ENCODE measurements at regions not wholly inside any gene's neighbourhood (a gene's known extent, or its start where the extent isn't known, plus 50 kb on each side); places are given as distances from the start of the nearest gene placed in this dataset.

DNA sequence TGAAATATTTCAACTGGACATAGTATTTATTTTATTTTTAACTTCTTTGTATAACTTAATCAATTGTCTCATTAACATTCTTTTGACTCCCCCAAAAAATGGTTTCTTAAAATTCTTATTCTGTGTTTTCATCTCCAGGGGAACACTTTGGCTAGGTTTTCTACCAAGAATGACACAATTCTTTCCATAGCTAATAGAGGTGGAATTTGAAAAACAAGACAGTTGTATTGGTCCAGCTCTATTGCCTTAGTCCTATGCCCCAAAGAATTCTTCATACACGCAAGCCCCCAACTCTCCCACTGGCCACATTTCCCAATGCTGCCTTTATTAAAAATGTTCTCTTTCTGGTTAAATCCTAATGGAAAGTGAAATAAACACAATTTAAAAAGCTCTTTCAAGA is 104.7 kb upstream of the PKDCC start:
- no peak for DNase-seq

DNA sequence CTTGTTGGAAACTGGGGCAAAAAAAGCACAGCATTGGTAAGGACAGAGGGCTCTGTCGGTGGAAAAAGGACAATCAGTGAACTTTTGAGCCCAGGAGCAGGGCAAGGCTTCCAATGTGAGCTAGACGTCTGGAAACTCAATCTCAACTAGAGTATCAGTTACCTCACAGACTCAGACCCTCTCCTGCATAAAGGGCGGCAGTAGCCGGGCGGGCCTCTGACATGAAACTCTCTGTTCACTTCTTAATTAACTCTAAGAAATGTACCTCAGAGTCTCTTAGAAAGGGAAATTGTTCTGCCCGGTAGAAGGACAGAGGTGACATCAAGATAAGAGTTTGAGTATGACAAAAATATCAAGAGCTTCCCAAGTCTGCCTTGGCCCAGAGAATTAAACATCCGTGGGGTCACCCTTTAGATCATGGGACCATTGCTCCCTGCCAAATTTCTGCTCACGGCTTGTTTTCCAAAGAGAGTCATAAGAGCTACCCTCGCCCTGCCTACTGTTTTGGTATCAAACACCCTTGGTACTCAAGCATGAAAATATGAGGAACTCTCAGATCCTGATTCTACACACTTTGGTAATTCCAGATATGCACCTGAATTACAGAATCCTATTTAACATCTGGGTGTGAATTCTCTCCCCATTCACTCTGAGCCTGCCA is 103.5 kb upstream of the PKDCC start:
- DNase-seq, result no peak

GRCh38 chr2:41947701-41948396 is 100.0 kb upstream of the PKDCC start:
- DNase-seq, result no peak

DNA sequence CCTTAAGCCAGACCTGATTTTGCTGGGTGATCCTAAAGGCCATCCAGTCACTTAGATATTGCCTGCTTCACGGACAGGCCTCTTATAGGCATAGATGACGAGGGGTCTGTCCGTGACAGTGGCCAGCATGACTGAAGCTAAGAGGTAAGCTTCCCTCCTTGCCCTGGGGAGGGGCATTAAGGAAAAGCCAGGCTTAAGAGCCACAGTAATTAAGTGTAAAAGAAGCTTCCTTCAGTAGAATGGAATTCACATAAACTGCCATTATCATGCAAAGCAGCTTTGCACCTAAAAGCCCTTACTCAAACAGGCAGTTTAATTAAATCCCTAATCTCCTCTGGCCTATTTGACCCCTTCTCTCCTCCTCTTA is 99.4 kb upstream of the PKDCC start:
- no peak for DNase-seq

GRCh38 chr2:41949091-41949882 is 98.5 kb upstream of the PKDCC start:
- DNase-seq, result no peak

GRCh38 chr2:41949883-41950665 is 97.7 kb upstream of the PKDCC start:
- no peak for DNase-seq

DNA sequence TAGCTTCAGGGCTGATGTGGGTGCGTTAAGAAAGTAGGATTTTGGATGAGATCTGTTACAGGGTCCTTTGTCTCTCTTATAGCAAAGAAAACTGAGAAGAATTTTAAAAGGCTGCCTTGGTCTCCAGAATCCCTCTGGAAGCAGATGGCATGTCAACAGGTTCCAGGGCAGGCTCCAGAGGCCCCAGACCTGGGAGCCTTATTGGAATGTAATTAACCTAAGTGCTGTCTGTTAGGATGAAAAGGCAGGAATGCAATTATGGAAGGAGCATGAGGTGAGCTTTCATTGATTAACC is 97.2 kb upstream of the PKDCC start:
- no peak for DNase-seq

GRCh38 chr2:41954304-41955291 is 93.2 kb upstream of the PKDCC start:
- no peak for DNase-seq

DNA sequence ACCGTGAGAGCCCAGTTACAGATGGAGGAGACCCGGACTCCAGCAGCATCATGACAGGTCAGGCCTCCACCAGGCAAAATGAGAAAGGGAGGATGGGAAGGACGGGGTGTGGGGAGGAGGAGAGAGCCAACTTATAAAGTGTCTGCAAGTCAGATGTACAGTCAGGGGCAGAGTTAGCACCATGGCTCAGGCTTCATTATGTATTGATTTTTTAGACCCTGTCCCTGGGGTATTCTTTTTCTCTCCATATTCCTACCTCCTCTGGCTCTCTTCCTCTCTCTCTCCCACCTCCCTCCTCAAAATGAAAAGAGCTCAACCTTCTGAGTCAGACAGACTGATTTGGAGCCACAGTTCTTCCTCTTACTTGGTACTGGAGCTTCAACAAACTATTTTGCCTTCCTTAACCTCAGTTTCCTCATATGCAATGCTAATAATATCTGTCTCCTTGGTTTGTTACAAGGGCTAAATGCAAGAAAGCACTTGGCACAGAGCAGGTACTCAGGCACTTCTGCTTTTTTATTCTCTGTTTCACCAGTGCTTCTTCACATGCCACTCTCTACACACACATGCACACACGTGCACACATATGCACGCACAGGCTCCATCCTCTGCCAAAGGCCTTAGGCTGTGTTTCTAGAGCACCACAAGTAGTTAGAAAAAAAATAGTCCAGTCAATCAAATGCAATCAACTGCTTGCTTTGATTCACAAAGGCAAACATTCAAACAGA is 92.3 kb upstream of the PKDCC start:
- no peak for DNase-seq

GRCh38 chr2:41957431-41957830 is 90.4 kb upstream of the PKDCC start:
- no peak for DNase-seq

- DNase-seq, result no peak
These were observed 89.6 kb upstream of the PKDCC start for GRCh38 chr2:41958251-41958650.

DNA sequence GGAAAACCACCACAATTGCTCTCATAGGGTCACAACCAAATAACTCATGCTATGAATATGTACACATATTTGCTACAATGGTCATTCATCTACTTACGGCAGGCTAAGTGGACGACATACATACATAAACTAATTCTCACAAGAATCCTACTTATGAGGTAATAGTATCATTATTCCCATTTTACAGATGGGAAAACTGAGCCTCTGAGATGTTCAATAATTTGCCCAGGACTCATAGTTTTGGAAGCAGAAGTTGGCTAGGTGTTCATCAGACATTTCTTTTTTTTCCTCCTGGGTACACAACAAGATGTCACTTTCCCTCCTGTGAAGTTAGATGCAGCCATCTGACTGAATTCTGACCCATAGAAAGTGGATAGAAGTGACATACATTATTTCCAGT is 89.0 kb upstream of the PKDCC start:
- no peak for DNase-seq

DNA sequence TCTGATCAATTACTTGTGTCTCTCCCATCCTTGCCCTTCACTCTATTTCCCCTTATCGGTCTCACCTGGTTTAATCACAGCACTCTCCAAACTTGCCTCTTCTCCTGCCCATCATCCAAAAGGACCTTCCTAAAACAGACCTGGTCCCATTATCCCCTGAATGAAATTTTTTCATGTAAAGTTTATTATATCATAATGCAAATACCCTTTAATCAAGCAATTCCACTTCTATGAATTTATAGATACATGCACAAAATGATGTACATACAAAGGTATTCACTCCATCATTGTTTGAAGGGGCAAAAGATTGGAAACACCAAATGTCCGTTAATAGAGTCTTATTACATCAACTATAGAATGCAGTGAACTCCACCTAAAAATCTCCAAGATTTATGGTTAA is 88.1 kb upstream of the PKDCC start:
- no peak for DNase-seq

DNA sequence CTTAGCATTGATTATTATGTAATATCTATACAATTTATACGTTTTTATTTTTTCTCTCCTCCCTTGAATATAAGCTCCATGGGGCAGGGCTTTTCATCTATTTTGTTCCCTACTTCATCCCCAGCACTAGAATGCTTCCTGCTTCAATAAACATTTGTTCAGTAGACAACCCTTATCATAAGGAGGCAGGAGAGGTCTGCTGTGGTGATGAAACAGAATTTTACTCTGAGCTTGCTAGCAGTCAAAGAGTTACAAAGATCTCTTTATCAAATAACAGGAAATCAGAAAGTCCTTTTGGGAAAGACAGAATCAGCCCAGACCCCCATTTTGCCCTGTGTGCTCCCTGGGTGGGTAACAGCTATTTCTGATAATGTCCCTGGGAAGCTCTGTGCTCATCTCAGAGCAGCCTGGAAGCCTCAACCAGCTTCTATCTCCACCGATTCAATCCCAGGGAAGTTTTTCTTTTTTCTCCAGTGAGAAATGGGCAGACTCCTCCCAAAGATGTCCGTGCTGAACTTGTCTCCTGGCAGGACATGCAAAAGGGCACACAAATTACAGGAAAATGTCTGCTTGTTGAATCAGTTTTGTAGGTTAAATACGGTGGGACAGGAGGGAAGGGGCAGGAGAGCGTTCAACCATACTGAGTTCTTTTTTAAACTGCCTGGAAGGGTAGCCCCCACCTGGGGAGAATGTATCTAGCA is 84.7 kb upstream of the PKDCC start:
- DNase-seq, result no peak

GRCh38 chr2:41963661-41964525 is 83.9 kb upstream of the PKDCC start:
- DNase-seq, result no peak

GRCh38 chr2:41965173-41965908 is 82.5 kb upstream of the PKDCC start:
- no peak for DNase-seq

DNA sequence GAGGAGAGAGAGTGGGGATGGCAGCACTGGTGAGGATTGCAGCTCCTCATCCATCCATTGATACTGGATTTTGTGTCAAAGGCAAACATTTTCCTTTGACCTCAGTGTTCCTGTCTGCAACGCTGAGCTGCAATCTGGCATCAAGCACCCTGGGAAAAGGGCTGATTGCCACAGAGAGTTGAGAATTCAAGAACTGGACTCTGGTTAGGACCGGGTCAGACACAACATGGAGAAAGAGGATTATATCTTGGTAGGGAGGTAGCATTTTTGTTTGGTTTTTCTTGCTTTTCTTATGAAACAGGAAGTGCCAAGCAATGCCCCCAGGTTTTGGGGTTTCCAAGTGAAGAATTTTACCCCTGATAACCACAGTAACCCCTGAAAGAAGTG is 81.9 kb upstream of the PKDCC start:
- DNase-seq, result no peak

GRCh38 chr2:41966431-41966893 is 81.4 kb upstream of the PKDCC start:
- DNase-seq, result no peak

DNA sequence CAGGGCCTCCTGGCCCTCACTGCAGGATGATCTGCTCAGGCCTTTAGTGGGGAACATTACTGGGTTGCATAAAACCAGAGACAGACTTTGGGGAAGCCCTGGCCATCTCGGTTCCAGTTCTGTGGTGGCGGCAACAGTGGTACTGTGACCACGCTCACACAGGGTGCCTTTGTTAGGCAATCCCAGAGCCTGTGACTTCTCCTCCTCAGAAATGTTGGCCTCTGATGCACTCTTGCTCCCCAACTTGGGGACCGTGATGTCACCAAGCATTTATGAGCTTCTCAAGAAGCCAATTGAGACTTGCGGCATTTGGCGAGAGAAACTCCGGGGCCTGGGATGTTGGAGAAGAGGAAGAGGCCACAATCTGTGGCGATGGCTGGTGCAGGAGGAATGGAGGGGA is 80.9 kb upstream of the PKDCC start:
- no peak for DNase-seq

Data from activated effector memory CD4-positive, alpha-beta T cell treated with Interleukin-2 at 50 U/mL for 16 hours (primary cell).